Right lobe of liver (tissue), 6 donors: ENCODE measurements at regions not wholly inside any gene's neighbourhood (a gene's known extent, or its start where the extent isn't known, plus 50 kb on each side); places are given as distances from the start of the nearest gene placed in this dataset.
A peak's percentile ranks its signal among the peaks of the same experiment; 100 is the strongest.

Source experiments
- ATAC-seq, 4 donors: fragments of 200-7000 bp; cut with Tn5 transposase; one replicate each; pipeline ENCODE4 v1.9.1; 2020; ENCODE audit warnings: mild to moderate bottlenecking in 4 of 4, moderate library complexity in 4 of 4
- DNase-seq, 3 donors: peaks; one replicate each; pipeline ENCODE4 v3.0.0-alpha.2; 2020
- H3K27ac ChIP-seq, 3 donors: fragments of 200-600 bp; one replicate each; pipeline ENCODE4 v1.8.0; 2022
- H3K27me3 ChIP-seq, 2 donors: fragments of 200-600 bp; one replicate each; pipeline ENCODE4 v1.8.0; 2022
- H3K36me3 ChIP-seq, 4 donors: fragments of 200-600 bp; sonication (generic) in 1 of 4; one replicate each; pipeline versions ENCODE4 v1.5.1 to v1.8.0; 2017 to 2022; ENCODE audit warnings: control low read depth in 1 of 4
- H3K4me1 ChIP-seq, 4 donors: fragments of 200-600 bp; sonication (generic) in 1 of 4; one replicate each; pipeline versions ENCODE4 v1.5.1 to v1.8.0; 2017 to 2022; ENCODE audit warnings: control low read depth in 1 of 4
- H3K4me3 ChIP-seq, 3 donors: fragments of 200-600 bp; one replicate each; pipeline ENCODE4 v1.8.0; 2022
- H3K9me3 ChIP-seq, 4 donors: fragments of 200-600 bp; sonication (generic) in 1 of 4; one replicate each; pipeline versions ENCODE4 v1.5.1 to v1.8.0; 2017 to 2022; ENCODE audit warnings: control low read depth in 1 of 4
- CTCF ChIP-seq, 4 donors: fragments of 200-600 bp in 3 of 4; fragments of 450-650 bp in 1 of 4; IDR thresholded peaks; one replicate each; pipeline versions ENCODE4 v1.5.1 to v1.8.0; 2016 to 2022; ENCODE audit warnings: antibody characterized with exemption in 4 of 4, mild to moderate bottlenecking in 2 of 4
- POLR2A ChIP-seq: fragments of 450-650 bp; IDR thresholded peaks from one replicate; pipeline ENCODE4 v1.6.1; 2017; ENCODE audit warnings: antibody characterized with exemption, mild to moderate bottlenecking
- WGBS: methylation state at CpG from one replicate; pipeline ENCODE4 v1.1.6; 2018; ENCODE audit warnings: low coverage, low lambda C conversion rate; ENCODE audit not compliant: insufficient coverage; ENCODE audit errors: missing lambda C conversion rate; 5-methylcytosine and 5-hydroxymethylcytosine counted together
- intact Hi-C, 2 donors: fragments of 100-400 bp; cut with DNase I; formaldehyde crosslinking; loops; one replicate each; pipeline versions ENCODE4 v1.11.2 to v1.14.1; 2022
- donor health status: DM: no; HTN: yes; CAD: no.
- donor health status: DM: no; HTN: no; CAD: no.
- donor health status: DM: no; HTN: no; CAD: no.
- donor health status: DM: no; HTN: yes; CAD: no.
- donor health status: DM: no; HTN: yes; CAD: no.

- TF ChIP-seq CTCF (IDR thresholded peaks at IDR 0.05) (no peak), POLR2A (no peak)
- 58% methylated on average over 4 of the region's 4 CpGs for WGBS
- intact Hi-C loops: no loop called here
- DNase-seq (no peak), ATAC-seq (no peak)
- H3K9me3 ChIP-seq: no peaks in the 10 kb centered on the region
- H3K27me3 ChIP-seq: no peaks in the 10 kb centered on the region
- no peaks in the 10 kb centered on the region for H3K4me1 ChIP-seq
- H3K4me3 ChIP-seq: no peak overlapping the region
- no peak overlapping the region for H3K27ac ChIP-seq
- H3K36me3 ChIP-seq: no peaks in the 10 kb centered on the region
These were observed 91.1 kb upstream of the TLE4 start for GRCh38 chr9:79480639-79481038.

- no peak for ATAC-seq
- Histone ChIP-seq H3K4me3 (no peak overlapping the region), H3K9me3 (no peaks in the 10 kb centered on the region), H3K27me3 (no peaks in the 10 kb centered on the region), H3K36me3 (no peaks in the 10 kb centered on the region), H3K4me1 (no peaks in the 10 kb centered on the region), H3K27ac (no peak overlapping the region)
- DNase-seq: no peak
- WGBS: 64% methylated on average over 5 of the region's 5 CpGs
- intact Hi-C loops: no loop called here
- TF ChIP-seq POLR2A (no peak), CTCF (IDR thresholded peaks at IDR 0.05) (no peak)
These were observed 89.8 kb upstream of the TLE4 start for GRCh38 chr9:79481846-79482477.

GRCh38 chr9:79485258-79485657, 86.5 kb upstream of the TLE4 start:
- Histone ChIP-seq H3K27ac (no peak overlapping the region), H3K9me3 (no peaks in the 10 kb centered on the region), H3K27me3 (no peaks in the 10 kb centered on the region), H3K4me3 (no peak overlapping the region), H3K4me1 (peaks cover 0 to 4% (median 0%) of the 10 kb centered on the region in 4 donors), H3K36me3 (no peaks in the 10 kb centered on the region)
- DNase-seq (no peak), ATAC-seq (no peak)
- intact Hi-C loops: no loop called here
- WGBS: 45% methylated on average over 3 of the region's 3 CpGs
- TF ChIP-seq CTCF (IDR thresholded peaks at IDR 0.05) (no peak), POLR2A (no peak)

- Histone ChIP-seq H3K4me1 (peaks cover 0 to 4% (median 0%) of the 10 kb centered on the region in 4 donors), H3K9me3 (no peaks in the 10 kb centered on the region), H3K27me3 (no peaks in the 10 kb centered on the region), H3K36me3 (no peaks in the 10 kb centered on the region), H3K4me3 (no peak overlapping the region), H3K27ac (no peak overlapping the region)
- WGBS: 39% methylated on average over 5 of the region's 6 CpGs
- TF ChIP-seq POLR2A (no peak), CTCF (IDR thresholded peaks at IDR 0.05) (no peak)
- peak; percentile 34 to 87 (median 66) for ATAC-seq
- no peak for DNase-seq
- intact Hi-C loops: no loop called here
These were observed 82.3 kb upstream of the TLE4 start for GRCh38 chr9:79489261-79490000.
